ENCODE measurements at regions not wholly inside any gene's neighbourhood (a gene's known extent, or its start where the extent isn't known, plus 50 kb on each side); places are given as distances from the start of the nearest gene placed in this dataset.
A peak's percentile ranks its signal among the peaks of the same experiment; 100 is the strongest.

DNA sequence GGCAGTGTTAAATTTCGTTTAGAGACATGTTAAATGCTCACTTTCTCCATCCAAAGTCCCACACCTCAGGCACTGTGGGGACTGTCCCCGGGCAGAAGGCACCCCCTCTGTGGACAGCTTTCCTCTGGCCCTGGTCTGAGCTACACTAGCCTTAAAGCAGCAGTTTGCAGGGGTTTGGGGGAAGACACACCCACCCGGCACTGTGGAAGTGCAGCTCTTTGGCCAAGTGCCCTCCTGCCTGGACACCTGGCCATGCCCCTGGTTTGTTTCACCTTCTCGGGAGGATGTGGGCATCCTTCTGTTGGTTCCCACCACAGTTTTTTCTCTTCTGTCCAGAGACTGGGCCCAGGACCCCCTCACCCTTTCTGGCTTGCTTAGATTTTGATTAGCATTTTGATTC lies 1254.7 kb downstream of the BRD1 start:
- H3K27ac Mint-ChIP-seq (ENCODE audit: unreplicated experiment) = no peak overlapping the region
- peaks cover 14% of the 10 kb centered on the region for H3K4me1 Mint-ChIP-seq
- TF ChIP-seq, protein P1, sequence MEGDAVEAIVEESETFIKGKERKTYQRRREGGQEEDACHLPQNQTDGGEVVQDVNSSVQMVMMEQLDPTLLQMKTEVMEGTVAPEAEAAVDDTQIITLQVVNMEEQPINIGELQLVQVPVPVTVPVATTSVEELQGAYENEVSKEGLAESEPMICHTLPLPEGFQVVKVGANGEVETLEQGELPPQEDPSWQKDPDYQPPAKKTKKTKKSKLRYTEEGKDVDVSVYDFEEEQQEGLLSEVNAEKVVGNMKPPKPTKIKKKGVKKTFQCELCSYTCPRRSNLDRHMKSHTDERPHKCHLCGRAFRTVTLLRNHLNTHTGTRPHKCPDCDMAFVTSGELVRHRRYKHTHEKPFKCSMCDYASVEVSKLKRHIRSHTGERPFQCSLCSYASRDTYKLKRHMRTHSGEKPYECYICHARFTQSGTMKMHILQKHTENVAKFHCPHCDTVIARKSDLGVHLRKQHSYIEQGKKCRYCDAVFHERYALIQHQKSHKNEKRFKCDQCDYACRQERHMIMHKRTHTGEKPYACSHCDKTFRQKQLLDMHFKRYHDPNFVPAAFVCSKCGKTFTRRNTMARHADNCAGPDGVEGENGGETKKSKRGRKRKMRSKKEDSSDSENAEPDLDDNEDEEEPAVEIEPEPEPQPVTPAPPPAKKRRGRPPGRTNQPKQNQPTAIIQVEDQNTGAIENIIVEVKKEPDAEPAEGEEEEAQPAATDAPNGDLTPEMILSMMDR (conservative IDR thresholded peaks at IDR 0.05) = no peak
- H3K9me3 Mint-ChIP-seq = peaks cover 15% of the 10 kb centered on the region
- H3K36me3 Mint-ChIP-seq (ENCODE audit: low read depth) = peaks cover 15% of the 10 kb centered on the region
- H3K4me3 Mint-ChIP-seq = no peak overlapping the region
- no peak for DNase-seq (ENCODE audit: low read depth, low spot score)
- peaks cover 3% of the 10 kb centered on the region for H3K27me3 Mint-ChIP-seq (ENCODE audit: low read depth)

DNA sequence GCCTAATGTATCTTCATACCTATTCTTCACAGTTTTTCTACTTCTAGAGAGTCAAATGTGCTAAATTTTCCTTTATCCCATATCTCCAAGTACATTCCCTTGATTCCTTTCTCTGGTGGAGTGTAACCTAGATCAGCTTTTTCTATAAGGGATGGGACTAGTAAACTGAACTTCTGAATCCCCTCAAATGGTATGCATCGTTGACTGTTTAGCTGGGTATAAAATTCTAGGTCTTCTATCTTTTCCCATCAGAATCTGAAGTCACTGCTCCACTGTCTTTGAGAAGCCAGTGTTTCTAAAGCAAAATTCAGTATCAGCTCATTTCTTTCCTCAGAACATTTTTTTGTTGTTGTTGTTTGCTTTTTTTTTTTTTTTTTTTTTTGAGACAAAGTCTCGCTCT lies 1256.8 kb downstream of the BRD1 start:
- TF ChIP-seq, protein P1 (conservative IDR thresholded peaks at IDR 0.05) = no peak
- Mint-ChIP-seq H3K4me1 (peaks cover 23% of the 10 kb centered on the region), H3K4me3 (no peak overlapping the region), H3K9me3 (peaks cover 15% of the 10 kb centered on the region), H3K27ac (ENCODE audit: unreplicated experiment) (no peak overlapping the region), H3K36me3 (ENCODE audit: low read depth) (peaks cover 15% of the 10 kb centered on the region), H3K27me3 (ENCODE audit: low read depth) (peaks cover 3% of the 10 kb centered on the region)
- DNase-seq (ENCODE audit: low read depth, low spot score) = no peak

DNA sequence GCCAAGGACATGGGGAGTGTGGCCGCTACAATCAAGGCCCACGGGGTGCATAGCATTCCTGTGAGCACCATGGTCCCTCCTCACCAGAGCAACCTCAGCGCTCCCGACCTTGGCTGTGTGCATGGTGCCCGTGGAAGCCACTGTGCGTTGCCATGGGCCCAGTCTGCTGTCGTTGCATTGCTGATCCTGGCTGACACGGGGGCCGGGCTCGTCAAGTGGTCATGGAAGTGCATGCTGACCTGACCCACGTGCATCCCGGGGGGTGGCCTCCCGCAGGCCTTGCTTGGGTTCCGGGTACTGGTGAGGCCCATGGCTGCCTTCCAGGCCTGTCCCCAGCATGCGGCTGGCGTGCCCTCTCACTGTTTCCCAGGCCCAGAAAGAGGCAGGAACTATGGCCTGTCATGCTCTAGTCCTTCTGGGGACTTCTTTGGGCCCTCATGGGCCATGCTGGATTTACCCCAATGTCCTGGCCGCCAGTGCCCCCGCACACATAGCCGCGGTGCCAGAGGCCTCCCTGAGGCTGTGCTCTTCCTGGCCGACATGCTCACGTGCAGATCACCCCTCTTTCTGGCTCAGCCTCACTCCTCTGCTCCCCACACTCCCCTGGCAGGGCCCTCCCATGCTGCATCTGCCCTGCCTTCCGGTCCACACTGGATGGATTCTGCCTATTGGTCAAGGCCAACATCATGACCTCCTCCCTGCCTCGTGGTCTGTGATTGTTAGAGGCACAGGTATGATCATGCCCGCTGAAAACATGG lies 1258.0 kb downstream of the BRD1 start:
- H3K27ac Mint-ChIP-seq (ENCODE audit: unreplicated experiment) = no peak overlapping the region
- peaks cover 21% of the 10 kb centered on the region for H3K4me1 Mint-ChIP-seq
- H3K27me3 Mint-ChIP-seq (ENCODE audit: low read depth) = peaks cover 3% of the 10 kb centered on the region
- DNase-seq (ENCODE audit: low read depth, low spot score) = no peak
- TF ChIP-seq, protein P1 (conservative IDR thresholded peaks at IDR 0.05) = no peak
- peaks cover 15% of the 10 kb centered on the region for H3K9me3 Mint-ChIP-seq
- H3K36me3 Mint-ChIP-seq (ENCODE audit: low read depth) = peaks cover 15% of the 10 kb centered on the region
- no peak overlapping the region for H3K4me3 Mint-ChIP-seq

DNA sequence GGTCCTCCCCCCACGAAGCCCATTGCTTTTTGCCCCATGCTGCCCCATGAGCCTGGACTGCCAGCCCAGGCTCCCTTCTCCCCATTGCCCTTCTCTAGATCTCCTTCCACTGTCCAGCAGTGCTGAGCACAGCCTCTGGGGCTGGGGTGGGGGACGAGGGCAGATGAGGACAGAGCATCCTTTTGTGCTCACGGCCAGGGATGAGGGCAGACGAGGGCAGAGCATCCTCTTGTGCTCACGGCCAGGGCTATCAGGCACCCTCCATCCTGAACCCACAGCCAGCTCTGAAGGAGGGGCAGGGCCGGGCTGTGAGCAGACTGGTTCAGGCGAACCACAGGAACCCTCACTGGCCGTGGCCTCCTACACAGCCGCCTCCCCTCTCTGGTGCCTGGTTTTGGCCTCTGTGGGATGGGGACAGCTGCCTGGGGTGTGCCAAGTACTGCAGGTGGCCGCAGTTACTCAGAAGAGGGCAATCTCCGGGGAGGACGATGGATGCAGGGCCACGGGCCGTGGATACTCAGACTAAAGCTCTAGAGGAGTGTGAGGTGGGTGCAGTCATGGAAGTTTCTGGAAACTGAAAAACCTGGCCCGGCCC lies 1258.8 kb downstream of the BRD1 start:
- peak overlapping the region; percentile 44 for H3K4me3 Mint-ChIP-seq
- H3K36me3 Mint-ChIP-seq (ENCODE audit: low read depth) = peaks cover 16% of the 10 kb centered on the region
- no peak overlapping the region for H3K27ac Mint-ChIP-seq (ENCODE audit: unreplicated experiment)
- peaks cover under 1% of the 10 kb centered on the region for H3K27me3 Mint-ChIP-seq (ENCODE audit: low read depth)
- TF ChIP-seq, protein P1 (conservative IDR thresholded peaks at IDR 0.05) = no peak
- H3K9me3 Mint-ChIP-seq = peaks cover 15% of the 10 kb centered on the region
- peaks cover 20% of the 10 kb centered on the region for H3K4me1 Mint-ChIP-seq
- DNase-seq (ENCODE audit: low read depth, low spot score) = no peak

DNA sequence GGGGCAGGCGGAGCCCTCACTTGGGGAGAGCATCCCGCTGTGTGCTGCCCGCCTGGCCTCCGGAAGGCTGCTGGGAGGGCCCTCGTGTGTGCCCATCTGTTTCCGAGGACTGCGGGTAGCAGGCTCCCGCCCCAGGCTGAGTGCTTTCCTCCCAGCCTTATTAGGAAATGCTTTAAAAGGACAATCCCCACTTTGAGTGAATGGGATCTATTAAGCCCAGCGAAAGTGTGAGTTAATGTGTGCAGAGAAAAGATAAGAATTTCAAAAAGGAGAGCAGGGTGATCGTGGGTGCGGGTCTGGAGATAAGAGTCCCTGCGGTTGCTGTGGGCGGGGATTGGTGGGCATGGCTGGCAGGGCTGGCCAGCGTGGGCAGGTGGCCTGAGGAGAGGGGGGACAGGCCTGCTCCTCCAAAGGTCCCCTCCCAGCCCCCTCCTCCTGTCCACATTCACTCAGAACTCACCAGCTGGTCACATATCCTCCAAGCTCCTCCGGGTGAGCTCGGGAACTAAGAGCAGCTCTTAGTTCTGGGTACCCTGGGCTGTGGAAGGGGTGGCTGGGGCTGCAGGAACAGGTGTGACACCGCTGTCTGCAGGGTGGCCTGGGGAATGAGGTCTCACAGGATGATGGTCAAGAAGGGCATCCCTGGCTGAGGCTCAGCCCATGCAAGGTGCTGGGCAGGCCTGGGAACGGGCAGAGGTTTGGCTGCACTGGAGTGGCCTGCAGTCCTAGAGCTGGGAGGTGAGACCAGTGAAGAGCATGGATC lies 1260.3 kb downstream of the BRD1 start:
- no peak overlapping the region for H3K4me3 Mint-ChIP-seq
- H3K27ac Mint-ChIP-seq (ENCODE audit: unreplicated experiment) = no peak overlapping the region
- H3K9me3 Mint-ChIP-seq = peaks cover 15% of the 10 kb centered on the region
- peaks cover 17% of the 10 kb centered on the region for H3K36me3 Mint-ChIP-seq (ENCODE audit: low read depth)
- TF ChIP-seq, protein P1 (conservative IDR thresholded peaks at IDR 0.05) = no peak
- peaks cover 20% of the 10 kb centered on the region for H3K4me1 Mint-ChIP-seq
- no peaks in the 10 kb centered on the region for H3K27me3 Mint-ChIP-seq (ENCODE audit: low read depth)
- no peak for DNase-seq (ENCODE audit: low read depth, low spot score)

All from neural crest cell (in vitro differentiated cells).